WERI-Rb-1 (cell line): ENCODE measurements at regions not wholly inside any gene's neighbourhood (a gene's known extent, or its start where the extent isn't known, plus 50 kb on each side); places are given as distances from the start of the nearest gene placed in this dataset.

ENCODE experiments used
- DNase-seq: peaks from one replicate; pipeline ENCODE4 v3.0.0-alpha.2; 2020
- H3K27ac ChIP-seq: fragments of 250-450 bp; sonication (Bioruptor Pico); 2 replicates; pipeline ENCODE4 v1.5.1; 2020; ENCODE audit warnings: mild to moderate bottlenecking, moderate library complexity
- H3K27me3 ChIP-seq: fragments of 250-450 bp; sonication (Bioruptor Pico); 2 replicates; pipeline ENCODE4 v1.5.1; 2021; ENCODE audit warnings: mild to moderate bottlenecking, low read depth, moderate library complexity; ENCODE audit not compliant: insufficient read depth, severe bottlenecking
- H3K36me3 ChIP-seq: fragments of 250-450 bp; sonication (Bioruptor Pico); 2 replicates; pipeline ENCODE4 v1.5.1; 2020; ENCODE audit warnings: mild to moderate bottlenecking, moderate library complexity
- H3K4me3 ChIP-seq: 2 replicates; pipeline ENCODE4 v1.5.1; 2011; ENCODE audit warnings: low read depth, mild to moderate bottlenecking, control low read depth, low read length
- H3K9me3 ChIP-seq: fragments of 250-450 bp; sonication (Bioruptor Pico); 2 replicates; pipeline ENCODE4 v1.5.1; 2021; ENCODE audit warnings: mild to moderate bottlenecking, moderate library complexity; ENCODE audit not compliant: severe bottlenecking
- CTCF ChIP-seq: IDR thresholded peaks from 2 replicates; pipeline ENCODE4 v1.5.1; 2011; ENCODE audit warnings: low read depth, mild to moderate bottlenecking, control low read depth, inconsistent platforms, low read length

DNA sequence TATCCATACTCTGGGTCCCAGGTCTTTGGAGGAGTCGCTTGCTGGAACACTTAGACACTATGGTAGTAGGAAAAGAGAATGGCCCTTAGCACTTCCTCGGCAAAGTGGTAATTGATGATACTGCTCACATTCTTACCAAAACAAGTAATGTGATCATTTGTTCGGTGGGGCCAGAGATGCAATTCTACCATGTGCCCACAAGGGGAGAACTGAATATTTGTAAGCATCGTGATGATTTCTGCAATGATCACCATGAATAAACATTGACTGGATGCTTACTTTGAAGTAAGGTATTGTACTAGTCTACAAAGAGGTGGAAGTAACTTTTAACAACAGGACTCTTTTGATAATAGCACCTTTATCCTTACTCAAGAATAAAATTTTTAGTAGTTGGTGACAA, 109.7 kb downstream of the CD8B2 start:
- TF ChIP-seq CTCF = peak; percentile 47
- peaks cover under 1% of the 10 kb centered on the region for H3K27me3 ChIP-seq
- no peaks in the 10 kb centered on the region for H3K36me3 ChIP-seq
- no peak overlapping the region for H3K27ac ChIP-seq
- no peak for DNase-seq
- H3K4me3 ChIP-seq = no peak overlapping the region
- H3K9me3 ChIP-seq = no peaks in the 10 kb centered on the region

GRCh38 chr2:106599540-106599939, 112.4 kb downstream of the CD8B2 start:
- DNase-seq = no peak
- H3K36me3 ChIP-seq = no peaks in the 10 kb centered on the region
- no peak overlapping the region for H3K27ac ChIP-seq
- H3K4me3 ChIP-seq = no peak overlapping the region
- no peaks in the 10 kb centered on the region for H3K9me3 ChIP-seq
- peaks cover 15% of the 10 kb centered on the region for H3K27me3 ChIP-seq
- TF ChIP-seq CTCF = no peak

- DNase-seq = no peak
- no peak overlapping the region for H3K27ac ChIP-seq
- H3K36me3 ChIP-seq = no peaks in the 10 kb centered on the region
- TF ChIP-seq CTCF = no peak
- no peak overlapping the region for H3K4me3 ChIP-seq
- peaks cover 31% of the 10 kb centered on the region for H3K27me3 ChIP-seq
- no peaks in the 10 kb centered on the region for H3K9me3 ChIP-seq
Observed at GRCh38 chr2:106602042-106602441, 114.9 kb downstream of the CD8B2 start.

- H3K9me3 ChIP-seq = no peaks in the 10 kb centered on the region
- no peak for TF ChIP-seq CTCF
- H3K36me3 ChIP-seq = no peaks in the 10 kb centered on the region
- peaks cover 46% of the 10 kb centered on the region for H3K27me3 ChIP-seq
- no peak overlapping the region for H3K4me3 ChIP-seq
- no peak overlapping the region for H3K27ac ChIP-seq
- no peak for DNase-seq
Observed at GRCh38 chr2:106606652-106607051, 119.5 kb downstream of the CD8B2 start.

DNA sequence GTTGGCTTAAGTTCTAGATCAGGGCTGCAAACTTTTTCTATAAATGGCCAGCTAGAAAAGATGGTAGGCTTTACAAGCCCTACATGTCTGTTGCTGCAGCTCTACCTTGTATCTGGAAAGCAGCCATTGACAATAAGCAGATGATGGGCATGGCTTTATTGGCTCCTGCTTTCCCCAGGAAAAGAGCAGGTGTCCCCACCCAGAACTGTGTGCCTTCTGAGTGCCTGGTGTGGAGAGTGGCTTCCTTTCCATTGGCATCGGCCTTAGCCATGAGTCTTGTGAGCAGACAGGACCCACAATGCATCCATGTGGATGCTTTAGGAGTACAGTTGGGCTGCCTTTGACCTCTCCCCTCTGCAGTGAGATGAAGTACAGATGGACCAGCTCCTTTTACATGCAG, 120.2 kb downstream of the CD8B2 start:
- Histone ChIP-seq H3K9me3 (no peaks in the 10 kb centered on the region), H3K36me3 (no peaks in the 10 kb centered on the region), H3K27ac (no peak overlapping the region), H3K27me3 (peaks cover 46% of the 10 kb centered on the region), H3K4me3 (no peak overlapping the region)
- no peak for TF ChIP-seq CTCF
- DNase-seq = no peak

DNA sequence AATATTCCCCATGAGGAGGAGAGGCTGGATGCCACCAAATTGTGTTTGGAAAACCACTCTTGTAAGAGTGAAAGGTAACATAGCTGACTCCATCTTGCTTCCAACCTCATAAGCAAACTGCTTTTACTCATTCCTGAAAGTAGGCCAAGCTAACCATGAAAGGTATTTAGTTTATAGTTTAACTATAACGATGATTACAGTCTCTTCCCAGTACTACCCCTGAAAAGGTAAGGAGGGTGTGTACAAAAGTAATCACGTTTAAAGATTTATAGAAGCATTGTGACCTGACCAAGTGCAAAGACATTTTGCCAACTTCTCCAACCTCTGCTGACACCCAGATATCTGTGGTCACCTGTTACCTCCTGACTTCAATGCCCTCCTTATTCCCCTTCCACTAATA, 122.6 kb downstream of the CD8B2 start:
- no peak for DNase-seq
- Histone ChIP-seq H3K36me3 (no peaks in the 10 kb centered on the region), H3K9me3 (peaks cover 4% of the 10 kb centered on the region), H3K4me3 (no peak overlapping the region), H3K27me3 (peaks cover 49% of the 10 kb centered on the region), H3K27ac (no peak overlapping the region)
- no peak for TF ChIP-seq CTCF
